ENCODE measurements at regions not wholly inside any gene's neighbourhood (a gene's known extent, or its start where the extent isn't known, plus 50 kb on each side); places are given as distances from the start of the nearest gene placed in this dataset.

DNA sequence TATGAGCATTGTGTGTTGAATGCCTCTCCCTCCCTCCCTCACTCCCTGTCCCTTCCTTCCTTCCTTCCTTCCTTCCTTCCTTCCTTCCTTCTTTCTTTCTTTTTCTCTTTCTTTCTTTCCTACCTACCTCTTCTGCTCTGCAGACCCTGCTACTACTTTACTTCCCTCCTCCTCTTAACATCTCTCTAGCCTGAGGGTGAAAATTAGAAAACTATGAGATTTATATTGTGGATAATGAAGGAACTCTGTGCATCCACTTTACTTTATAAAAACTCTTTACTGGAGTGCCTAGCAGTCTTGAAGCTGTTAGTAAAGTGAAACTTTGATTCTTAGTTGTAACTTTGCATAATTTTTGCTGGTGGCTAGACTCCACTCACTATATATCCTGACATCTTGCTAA, 572.2 kb downstream of the RWDD3 start:
- TF ChIP-seq, protein P1, sequence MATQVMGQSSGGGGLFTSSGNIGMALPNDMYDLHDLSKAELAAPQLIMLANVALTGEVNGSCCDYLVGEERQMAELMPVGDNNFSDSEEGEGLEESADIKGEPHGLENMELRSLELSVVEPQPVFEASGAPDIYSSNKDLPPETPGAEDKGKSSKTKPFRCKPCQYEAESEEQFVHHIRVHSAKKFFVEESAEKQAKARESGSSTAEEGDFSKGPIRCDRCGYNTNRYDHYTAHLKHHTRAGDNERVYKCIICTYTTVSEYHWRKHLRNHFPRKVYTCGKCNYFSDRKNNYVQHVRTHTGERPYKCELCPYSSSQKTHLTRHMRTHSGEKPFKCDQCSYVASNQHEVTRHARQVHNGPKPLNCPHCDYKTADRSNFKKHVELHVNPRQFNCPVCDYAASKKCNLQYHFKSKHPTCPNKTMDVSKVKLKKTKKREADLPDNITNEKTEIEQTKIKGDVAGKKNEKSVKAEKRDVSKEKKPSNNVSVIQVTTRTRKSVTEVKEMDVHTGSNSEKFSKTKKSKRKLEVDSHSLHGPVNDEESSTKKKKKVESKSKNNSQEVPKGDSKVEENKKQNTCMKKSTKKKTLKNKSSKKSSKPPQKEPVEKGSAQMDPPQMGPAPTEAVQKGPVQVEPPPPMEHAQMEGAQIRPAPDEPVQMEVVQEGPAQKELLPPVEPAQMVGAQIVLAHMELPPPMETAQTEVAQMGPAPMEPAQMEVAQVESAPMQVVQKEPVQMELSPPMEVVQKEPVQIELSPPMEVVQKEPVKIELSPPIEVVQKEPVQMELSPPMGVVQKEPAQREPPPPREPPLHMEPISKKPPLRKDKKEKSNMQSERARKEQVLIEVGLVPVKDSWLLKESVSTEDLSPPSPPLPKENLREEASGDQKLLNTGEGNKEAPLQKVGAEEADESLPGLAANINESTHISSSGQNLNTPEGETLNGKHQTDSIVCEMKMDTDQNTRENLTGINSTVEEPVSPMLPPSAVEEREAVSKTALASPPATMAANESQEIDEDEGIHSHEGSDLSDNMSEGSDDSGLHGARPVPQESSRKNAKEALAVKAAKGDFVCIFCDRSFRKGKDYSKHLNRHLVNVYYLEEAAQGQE (IDR thresholded peaks at IDR 0.05; ENCODE audit: insufficient replicate concordance, low read depth): no peak
- TF ChIP-seq, protein P2, sequence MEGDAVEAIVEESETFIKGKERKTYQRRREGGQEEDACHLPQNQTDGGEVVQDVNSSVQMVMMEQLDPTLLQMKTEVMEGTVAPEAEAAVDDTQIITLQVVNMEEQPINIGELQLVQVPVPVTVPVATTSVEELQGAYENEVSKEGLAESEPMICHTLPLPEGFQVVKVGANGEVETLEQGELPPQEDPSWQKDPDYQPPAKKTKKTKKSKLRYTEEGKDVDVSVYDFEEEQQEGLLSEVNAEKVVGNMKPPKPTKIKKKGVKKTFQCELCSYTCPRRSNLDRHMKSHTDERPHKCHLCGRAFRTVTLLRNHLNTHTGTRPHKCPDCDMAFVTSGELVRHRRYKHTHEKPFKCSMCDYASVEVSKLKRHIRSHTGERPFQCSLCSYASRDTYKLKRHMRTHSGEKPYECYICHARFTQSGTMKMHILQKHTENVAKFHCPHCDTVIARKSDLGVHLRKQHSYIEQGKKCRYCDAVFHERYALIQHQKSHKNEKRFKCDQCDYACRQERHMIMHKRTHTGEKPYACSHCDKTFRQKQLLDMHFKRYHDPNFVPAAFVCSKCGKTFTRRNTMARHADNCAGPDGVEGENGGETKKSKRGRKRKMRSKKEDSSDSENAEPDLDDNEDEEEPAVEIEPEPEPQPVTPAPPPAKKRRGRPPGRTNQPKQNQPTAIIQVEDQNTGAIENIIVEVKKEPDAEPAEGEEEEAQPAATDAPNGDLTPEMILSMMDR (IDR thresholded peaks at IDR 0.05; ENCODE audit: insufficient read depth, low read length): no peak
- TF ChIP-seq POLR2AphosphoS5 (IDR thresholded peaks at IDR 0.05; ENCODE audit: low read depth) (no peak), GABPA (IDR thresholded peaks at IDR 0.05; ENCODE audit: low read depth) (no peak), SPI1 (IDR thresholded peaks at IDR 0.05; ENCODE audit: borderline replicate concordance, low read depth) (no peak)
- DNase-seq (ENCODE audit: low read depth in 1 of 2, low spot score in 1 of 2): no peak

DNA sequence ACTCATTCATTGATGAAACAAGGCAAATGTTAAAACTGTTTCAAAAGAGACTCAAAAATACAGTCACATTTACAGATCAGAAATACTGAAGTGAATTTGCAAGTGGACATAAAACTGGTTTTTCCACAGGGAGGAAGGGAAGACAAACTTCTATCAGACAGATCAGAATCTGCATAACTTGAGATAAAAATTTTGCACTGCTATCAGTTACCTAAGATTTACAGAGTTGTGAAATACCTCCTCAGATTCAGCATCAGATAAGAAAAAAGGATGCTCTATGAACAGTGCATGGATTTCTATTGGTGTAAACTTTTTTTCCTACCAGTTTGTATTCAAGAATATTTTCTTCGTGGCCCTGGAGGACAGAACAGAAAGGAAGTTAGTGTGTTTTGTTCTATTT, 575.4 kb downstream of the RWDD3 start:
- TF ChIP-seq, protein P2 (IDR thresholded peaks at IDR 0.05; ENCODE audit: insufficient read depth, low read length): no peak
- TF ChIP-seq SPI1 (IDR thresholded peaks at IDR 0.05; ENCODE audit: borderline replicate concordance, low read depth): no peak
- no peak for TF ChIP-seq GABPA (IDR thresholded peaks at IDR 0.05; ENCODE audit: low read depth)
- no peak for TF ChIP-seq POLR2AphosphoS5 (IDR thresholded peaks at IDR 0.05; ENCODE audit: low read depth)
- TF ChIP-seq, protein P1 (IDR thresholded peaks at IDR 0.05; ENCODE audit: insufficient replicate concordance, low read depth): no peak
- peaks cover 2% of the 10 kb centered on the region for H3K27me3 ChIP-seq (ENCODE audit: insufficient read depth, poor library complexity, severe bottlenecking)

More for the DNA sequence above, 572.2 kb downstream of the RWDD3 start:
- Histone ChIP-seq H3K4me3 (replicated peaks; ENCODE audit: insufficient read depth, low read length) (no peak overlapping the region), H3K27me3 (ENCODE audit: insufficient read depth, poor library complexity, severe bottlenecking) (peaks cover 2% of the 10 kb centered on the region), H3K27ac (replicated peaks) (no peak overlapping the region)

DNA sequence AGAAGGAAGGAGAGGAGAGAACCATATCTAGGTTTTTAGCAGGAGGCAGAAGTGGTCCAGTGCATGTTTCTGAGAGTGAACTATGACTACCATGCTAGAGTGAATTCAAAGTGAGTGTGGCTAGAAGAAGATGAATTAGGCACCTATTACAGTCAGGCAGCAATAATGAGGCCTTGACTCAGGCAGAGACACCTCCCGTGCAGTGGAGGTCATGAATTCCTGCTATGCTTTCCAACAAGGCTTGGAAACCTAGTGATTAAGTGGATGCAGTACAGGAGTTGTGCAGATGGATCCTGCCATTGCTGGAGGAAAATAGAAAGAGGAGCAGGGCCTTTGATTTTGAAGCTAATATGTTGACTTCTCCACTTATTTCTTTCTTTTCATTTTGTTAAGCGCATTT, 581.5 kb downstream of the RWDD3 start:
- H3K27me3 ChIP-seq (ENCODE audit: insufficient read depth, poor library complexity, severe bottlenecking): no peaks in the 10 kb centered on the region
- H3K27ac ChIP-seq (replicated peaks): no peak overlapping the region
- no peak overlapping the region for H3K4me3 ChIP-seq (replicated peaks; ENCODE audit: insufficient read depth, low read length)
- no peak for DNase-seq (ENCODE audit: low read depth in 1 of 2, low spot score in 1 of 2)
- TF ChIP-seq, protein P2 (IDR thresholded peaks at IDR 0.05; ENCODE audit: insufficient read depth, low read length): no peak
- TF ChIP-seq, protein P1 (IDR thresholded peaks at IDR 0.05; ENCODE audit: insufficient replicate concordance, low read depth): no peak
- no peak for TF ChIP-seq GABPA (IDR thresholded peaks at IDR 0.05; ENCODE audit: low read depth)
- no peak for TF ChIP-seq POLR2AphosphoS5 (IDR thresholded peaks at IDR 0.05; ENCODE audit: low read depth)
- no peak for TF ChIP-seq SPI1 (IDR thresholded peaks at IDR 0.05; ENCODE audit: borderline replicate concordance, low read depth)

More for the DNA sequence above, 575.4 kb downstream of the RWDD3 start:
- no peak for DNase-seq (ENCODE audit: low read depth in 1 of 2, low spot score in 1 of 2)
- Histone ChIP-seq H3K4me3 (replicated peaks; ENCODE audit: insufficient read depth, low read length) (no peak overlapping the region), H3K27ac (replicated peaks) (no peak overlapping the region)
